ENCODE measurements at regions not wholly inside any gene's neighbourhood (a gene's known extent, or its start where the extent isn't known, plus 50 kb on each side); places are given as distances from the start of the nearest gene placed in this dataset.
"Not testable (repeated sequence)": the region's sequence is repeated elsewhere in the genome, so short reads cannot be mapped to it uniquely, and the experiment has no call there.

- not testable (repeated sequence) for H3K36me3 Mint-ChIP-seq (ENCODE audit: insufficient read depth); H3K4me1 Mint-ChIP-seq; H3K27ac Mint-ChIP-seq (ENCODE audit: low read depth); ATAC-seq (replicated peaks; ENCODE audit: extremely low read depth, poor library complexity, severe bottlenecking); H3K27me3 Mint-ChIP-seq; DNase-seq (ENCODE audit: low spot score in 2 of 2); H3K9me3 Mint-ChIP-seq
- peak overlapping the region; percentile 93 for H3K4me3 Mint-ChIP-seq
These were observed 108.2 kb downstream of the SPATA31A1 start for GRCh38 chr9:39463696-39464095.

- H3K4me1 Mint-ChIP-seq; H3K36me3 Mint-ChIP-seq (ENCODE audit: insufficient read depth); H3K9me3 Mint-ChIP-seq; H3K27me3 Mint-ChIP-seq: not testable (repeated sequence)
- Mint-ChIP-seq H3K4me3 (peak overlapping the region; percentile 93), H3K27ac (ENCODE audit: low read depth) (peak overlapping the region; percentile 84)
- DNase-seq (ENCODE audit: low spot score in 2 of 2) (peak; percentile 21 to 22), ATAC-seq (replicated peaks; ENCODE audit: extremely low read depth, poor library complexity, severe bottlenecking) (peak; percentile 78)
These were observed 108.8 kb downstream of the SPATA31A1 start for GRCh38 chr9:39464122-39464777.

GRCh38 chr9:39474499-39474898, 119.0 kb downstream of the SPATA31A1 start:
- not testable (repeated sequence) for H3K9me3 Mint-ChIP-seq; ATAC-seq (replicated peaks; ENCODE audit: extremely low read depth, poor library complexity, severe bottlenecking); DNase-seq (ENCODE audit: low spot score in 2 of 2); H3K27ac Mint-ChIP-seq (ENCODE audit: low read depth); H3K4me3 Mint-ChIP-seq; H3K36me3 Mint-ChIP-seq (ENCODE audit: insufficient read depth); H3K27me3 Mint-ChIP-seq; H3K4me1 Mint-ChIP-seq

GRCh38 chr9:39483073-39483472, 127.6 kb downstream of the SPATA31A1 start:
- not testable (repeated sequence) for H3K27me3 Mint-ChIP-seq; DNase-seq (ENCODE audit: low spot score in 2 of 2); H3K4me3 Mint-ChIP-seq; H3K27ac Mint-ChIP-seq (ENCODE audit: low read depth); H3K9me3 Mint-ChIP-seq; H3K36me3 Mint-ChIP-seq (ENCODE audit: insufficient read depth); ATAC-seq (replicated peaks; ENCODE audit: extremely low read depth, poor library complexity, severe bottlenecking); H3K4me1 Mint-ChIP-seq

GRCh38 chr9:39483880-39484279, 128.4 kb downstream of the SPATA31A1 start:
- H3K4me3 Mint-ChIP-seq; ATAC-seq (replicated peaks; ENCODE audit: extremely low read depth, poor library complexity, severe bottlenecking); H3K27me3 Mint-ChIP-seq; H3K36me3 Mint-ChIP-seq (ENCODE audit: insufficient read depth); H3K9me3 Mint-ChIP-seq; DNase-seq (ENCODE audit: low spot score in 2 of 2); H3K27ac Mint-ChIP-seq (ENCODE audit: low read depth); H3K4me1 Mint-ChIP-seq: not testable (repeated sequence)

GRCh38 chr9:39484292-39484691, 128.8 kb downstream of the SPATA31A1 start:
- not testable (repeated sequence) for H3K4me1 Mint-ChIP-seq; H3K9me3 Mint-ChIP-seq; H3K36me3 Mint-ChIP-seq (ENCODE audit: insufficient read depth); ATAC-seq (replicated peaks; ENCODE audit: extremely low read depth, poor library complexity, severe bottlenecking); H3K4me3 Mint-ChIP-seq; H3K27me3 Mint-ChIP-seq; H3K27ac Mint-ChIP-seq (ENCODE audit: low read depth); DNase-seq (ENCODE audit: low spot score in 2 of 2)

- ATAC-seq (replicated peaks; ENCODE audit: extremely low read depth, poor library complexity, severe bottlenecking); H3K4me1 Mint-ChIP-seq; H3K36me3 Mint-ChIP-seq (ENCODE audit: insufficient read depth); H3K27ac Mint-ChIP-seq (ENCODE audit: low read depth); DNase-seq (ENCODE audit: low spot score in 2 of 2); H3K27me3 Mint-ChIP-seq; H3K9me3 Mint-ChIP-seq; H3K4me3 Mint-ChIP-seq: not testable (repeated sequence)
These were observed 132.0 kb downstream of the SPATA31A1 start for GRCh38 chr9:39487477-39487876.

GRCh38 chr9:39496248-39496647, 140.8 kb downstream of the SPATA31A1 start:
- not testable (repeated sequence) for H3K27ac Mint-ChIP-seq (ENCODE audit: low read depth); ATAC-seq (replicated peaks; ENCODE audit: extremely low read depth, poor library complexity, severe bottlenecking); H3K4me3 Mint-ChIP-seq; H3K4me1 Mint-ChIP-seq; DNase-seq (ENCODE audit: low spot score in 2 of 2); H3K36me3 Mint-ChIP-seq (ENCODE audit: insufficient read depth); H3K27me3 Mint-ChIP-seq; H3K9me3 Mint-ChIP-seq

- H3K27me3 Mint-ChIP-seq; H3K4me3 Mint-ChIP-seq; H3K36me3 Mint-ChIP-seq (ENCODE audit: insufficient read depth); ATAC-seq (replicated peaks; ENCODE audit: extremely low read depth, poor library complexity, severe bottlenecking); H3K4me1 Mint-ChIP-seq; DNase-seq (ENCODE audit: low spot score in 2 of 2); H3K27ac Mint-ChIP-seq (ENCODE audit: low read depth); H3K9me3 Mint-ChIP-seq: not testable (repeated sequence)
These were observed 147.7 kb downstream of the SPATA31A1 start for GRCh38 chr9:39503178-39503577.

GRCh38 chr9:39527387-39528029, 172.0 kb downstream of the SPATA31A1 start:
- H3K9me3 Mint-ChIP-seq; H3K27ac Mint-ChIP-seq (ENCODE audit: low read depth); H3K4me1 Mint-ChIP-seq; H3K27me3 Mint-ChIP-seq; H3K36me3 Mint-ChIP-seq (ENCODE audit: insufficient read depth); DNase-seq (ENCODE audit: low spot score in 2 of 2); ATAC-seq (replicated peaks; ENCODE audit: extremely low read depth, poor library complexity, severe bottlenecking); H3K4me3 Mint-ChIP-seq: not testable (repeated sequence)

GRCh38 chr9:39532597-39532996, 177.1 kb downstream of the SPATA31A1 start:
- not testable (repeated sequence) for H3K27me3 Mint-ChIP-seq; H3K36me3 Mint-ChIP-seq (ENCODE audit: insufficient read depth); DNase-seq (ENCODE audit: low spot score in 2 of 2); H3K4me1 Mint-ChIP-seq; H3K9me3 Mint-ChIP-seq; ATAC-seq (replicated peaks; ENCODE audit: extremely low read depth, poor library complexity, severe bottlenecking); H3K4me3 Mint-ChIP-seq; H3K27ac Mint-ChIP-seq (ENCODE audit: low read depth)

- not testable (repeated sequence) for H3K27ac Mint-ChIP-seq (ENCODE audit: low read depth); H3K36me3 Mint-ChIP-seq (ENCODE audit: insufficient read depth); H3K9me3 Mint-ChIP-seq; H3K4me1 Mint-ChIP-seq; H3K4me3 Mint-ChIP-seq; DNase-seq (ENCODE audit: low spot score in 2 of 2); H3K27me3 Mint-ChIP-seq
- ATAC-seq (replicated peaks; ENCODE audit: extremely low read depth, poor library complexity, severe bottlenecking): peak; percentile 28
These were observed 177.7 kb downstream of the SPATA31A1 start for GRCh38 chr9:39533001-39533762.
